ENCODE measurements at regions not wholly inside any gene's neighbourhood (a gene's known extent, or its start where the extent isn't known, plus 50 kb on each side); places are given as distances from the start of the nearest gene placed in this dataset.

DNA sequence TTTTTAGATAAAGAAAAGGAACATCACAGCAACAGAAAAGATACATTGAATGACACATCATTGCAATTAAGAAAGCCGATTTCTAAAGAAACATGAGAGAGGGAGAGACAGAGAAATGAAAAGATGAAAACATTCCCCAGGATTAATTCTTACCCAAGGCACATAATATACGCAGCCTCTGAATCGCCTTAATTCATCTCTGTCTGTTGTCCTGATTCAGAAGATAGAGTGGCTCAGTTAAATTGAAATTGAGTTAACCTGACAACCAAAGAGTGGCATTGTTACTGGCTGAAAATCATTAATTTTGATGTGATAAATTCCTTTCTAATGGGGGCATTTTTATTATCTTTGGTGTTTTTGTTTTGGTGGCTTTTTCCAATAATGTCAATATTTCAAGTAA is 701.9 kb downstream of the EDEM1 start:
- TF ChIP-seq, protein P1, sequence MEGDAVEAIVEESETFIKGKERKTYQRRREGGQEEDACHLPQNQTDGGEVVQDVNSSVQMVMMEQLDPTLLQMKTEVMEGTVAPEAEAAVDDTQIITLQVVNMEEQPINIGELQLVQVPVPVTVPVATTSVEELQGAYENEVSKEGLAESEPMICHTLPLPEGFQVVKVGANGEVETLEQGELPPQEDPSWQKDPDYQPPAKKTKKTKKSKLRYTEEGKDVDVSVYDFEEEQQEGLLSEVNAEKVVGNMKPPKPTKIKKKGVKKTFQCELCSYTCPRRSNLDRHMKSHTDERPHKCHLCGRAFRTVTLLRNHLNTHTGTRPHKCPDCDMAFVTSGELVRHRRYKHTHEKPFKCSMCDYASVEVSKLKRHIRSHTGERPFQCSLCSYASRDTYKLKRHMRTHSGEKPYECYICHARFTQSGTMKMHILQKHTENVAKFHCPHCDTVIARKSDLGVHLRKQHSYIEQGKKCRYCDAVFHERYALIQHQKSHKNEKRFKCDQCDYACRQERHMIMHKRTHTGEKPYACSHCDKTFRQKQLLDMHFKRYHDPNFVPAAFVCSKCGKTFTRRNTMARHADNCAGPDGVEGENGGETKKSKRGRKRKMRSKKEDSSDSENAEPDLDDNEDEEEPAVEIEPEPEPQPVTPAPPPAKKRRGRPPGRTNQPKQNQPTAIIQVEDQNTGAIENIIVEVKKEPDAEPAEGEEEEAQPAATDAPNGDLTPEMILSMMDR (IDR thresholded peaks at IDR 0.05; ENCODE audit: low read length): no peak
- no peak for TF ChIP-seq EZH2 (optimal IDR thresholded peaks at IDR 0.05; ENCODE audit: low read depth, low read length)
